Stomach (tissue), 4 donors: ENCODE measurements at regions not wholly inside any gene's neighbourhood (a gene's known extent, or its start where the extent isn't known, plus 50 kb on each side); places are given as distances from the start of the nearest gene placed in this dataset.

ENCODE experiments used
- CTCF ChIP-seq, 7 experiments: fragments of 450-650 bp in 4 of 7; fragments of 200-600 bp in 3 of 7; sonication (generic) in 3 of 7; IDR thresholded peaks; one replicate each; pipeline ENCODE4 v1.5.1; 2016 to 2019; ENCODE audit warnings: antibody characterized with exemption in 7 of 7, control low read depth in 2 of 7, mild to moderate bottlenecking in 1 of 7
- POLR2A ChIP-seq, 4 donors: fragments of 450-650 bp; IDR thresholded peaks; one replicate each; pipeline ENCODE4 v1.6.1; 2016; ENCODE audit warnings: antibody characterized with exemption in 4 of 4, control low read depth in 2 of 4, mild to moderate bottlenecking in 1 of 4, moderate library complexity in 1 of 4

DNA sequence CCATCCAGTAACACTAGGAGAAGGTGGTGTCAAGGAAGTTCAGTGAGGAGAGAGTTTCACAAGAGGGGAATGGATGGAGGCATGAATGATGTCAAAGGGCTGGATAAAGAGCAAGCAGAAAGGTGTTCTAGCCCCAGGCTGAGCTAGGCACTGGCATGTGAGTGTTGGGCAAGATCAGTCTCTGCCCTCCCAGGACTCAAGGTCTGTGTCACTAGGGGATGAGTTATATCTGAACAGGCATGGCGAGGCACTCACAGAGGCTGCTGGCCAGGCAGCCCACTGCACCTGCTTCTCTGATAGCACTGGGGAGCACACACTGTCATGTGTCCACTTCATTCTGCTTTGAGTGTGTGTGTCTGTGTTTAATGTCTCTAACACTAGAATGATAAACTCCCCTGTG is 903.8 kb downstream of the BCL11B start:
- no peak for TF ChIP-seq CTCF (IDR thresholded peaks at IDR 0.05)
- TF ChIP-seq POLR2A (IDR thresholded peaks at IDR 0.05): no peak
